ENCODE measurements at regions not wholly inside any gene's neighbourhood (a gene's known extent, or its start where the extent isn't known, plus 50 kb on each side); places are given as distances from the start of the nearest gene placed in this dataset.

DNA sequence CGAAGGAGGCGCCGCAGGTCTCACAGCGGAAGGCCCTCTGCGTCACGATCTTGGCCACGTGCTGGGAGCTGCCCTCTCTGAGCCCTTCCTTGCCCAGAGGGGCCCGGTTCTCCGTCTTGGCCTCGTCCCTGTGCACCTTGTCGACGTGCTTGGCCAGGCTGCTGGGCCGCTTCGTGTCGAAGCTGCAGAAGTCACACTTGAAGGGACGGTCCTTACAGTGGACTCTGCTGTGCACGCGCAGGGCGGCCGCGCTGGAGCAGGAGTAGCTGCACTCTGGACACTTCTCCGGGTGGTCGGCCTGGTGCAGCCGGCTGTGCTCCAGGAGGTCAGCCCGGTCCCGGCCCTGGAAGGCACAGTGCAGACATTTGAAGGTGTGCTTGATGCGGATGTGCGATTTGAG lies 106.9 kb downstream of the ZFP64 start:
- no peaks in the 10 kb centered on the region for H4K20me1 ChIP-seq (ENCODE audit: insufficient read depth)
- H3K27me3 ChIP-seq (ENCODE audit: insufficient read depth, low read depth, low read length), result no peaks in the 10 kb centered on the region
- H3K4me3 ChIP-seq (ENCODE audit: low read length), result no peak overlapping the region
- no peaks in the 10 kb centered on the region for H3K79me2 ChIP-seq (replicated peaks; ENCODE audit: insufficient read depth, low read length)
- no peaks in the 10 kb centered on the region for H3K9me2 ChIP-seq (ENCODE audit: insufficient read depth, low read length)
- no peak overlapping the region for H2AFZ ChIP-seq (ENCODE audit: low read depth, low read length)
- H3K36me3 ChIP-seq (ENCODE audit: insufficient read depth, low read length), result no peaks in the 10 kb centered on the region
- H3K9ac ChIP-seq (ENCODE audit: low read length), result no peak overlapping the region
- H3F3A ChIP-seq (ENCODE audit: insufficient read depth, low read length, poor library complexity, severe bottlenecking), result no peaks in the 10 kb centered on the region
- H3K9me3 ChIP-seq (ENCODE audit: low read length), result no peaks in the 10 kb centered on the region
- no peak overlapping the region for H3K27ac ChIP-seq (ENCODE audit: low read length)
- TF ChIP-seq, protein P1, sequence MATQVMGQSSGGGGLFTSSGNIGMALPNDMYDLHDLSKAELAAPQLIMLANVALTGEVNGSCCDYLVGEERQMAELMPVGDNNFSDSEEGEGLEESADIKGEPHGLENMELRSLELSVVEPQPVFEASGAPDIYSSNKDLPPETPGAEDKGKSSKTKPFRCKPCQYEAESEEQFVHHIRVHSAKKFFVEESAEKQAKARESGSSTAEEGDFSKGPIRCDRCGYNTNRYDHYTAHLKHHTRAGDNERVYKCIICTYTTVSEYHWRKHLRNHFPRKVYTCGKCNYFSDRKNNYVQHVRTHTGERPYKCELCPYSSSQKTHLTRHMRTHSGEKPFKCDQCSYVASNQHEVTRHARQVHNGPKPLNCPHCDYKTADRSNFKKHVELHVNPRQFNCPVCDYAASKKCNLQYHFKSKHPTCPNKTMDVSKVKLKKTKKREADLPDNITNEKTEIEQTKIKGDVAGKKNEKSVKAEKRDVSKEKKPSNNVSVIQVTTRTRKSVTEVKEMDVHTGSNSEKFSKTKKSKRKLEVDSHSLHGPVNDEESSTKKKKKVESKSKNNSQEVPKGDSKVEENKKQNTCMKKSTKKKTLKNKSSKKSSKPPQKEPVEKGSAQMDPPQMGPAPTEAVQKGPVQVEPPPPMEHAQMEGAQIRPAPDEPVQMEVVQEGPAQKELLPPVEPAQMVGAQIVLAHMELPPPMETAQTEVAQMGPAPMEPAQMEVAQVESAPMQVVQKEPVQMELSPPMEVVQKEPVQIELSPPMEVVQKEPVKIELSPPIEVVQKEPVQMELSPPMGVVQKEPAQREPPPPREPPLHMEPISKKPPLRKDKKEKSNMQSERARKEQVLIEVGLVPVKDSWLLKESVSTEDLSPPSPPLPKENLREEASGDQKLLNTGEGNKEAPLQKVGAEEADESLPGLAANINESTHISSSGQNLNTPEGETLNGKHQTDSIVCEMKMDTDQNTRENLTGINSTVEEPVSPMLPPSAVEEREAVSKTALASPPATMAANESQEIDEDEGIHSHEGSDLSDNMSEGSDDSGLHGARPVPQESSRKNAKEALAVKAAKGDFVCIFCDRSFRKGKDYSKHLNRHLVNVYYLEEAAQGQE (IDR thresholded peaks at IDR 0.05; ENCODE audit: borderline replicate concordance), result no peak
- TF ChIP-seq EZH2 (IDR thresholded peaks at IDR 0.05; ENCODE audit: borderline replicate concordance, insufficient read depth, low read length, poor library complexity, severe bottlenecking) (no peak), EP300 (conservative IDR thresholded peaks at IDR 0.05; ENCODE audit: poor library complexity, severe bottlenecking) (no peak), RAD21 (conservative IDR thresholded peaks at IDR 0.05) (no peak), TAF1 (IDR thresholded peaks at IDR 0.05; ENCODE audit: low read depth) (no peak), POLR2AphosphoS5 (IDR thresholded peaks at IDR 0.05) (no peak), MXI1 (conservative IDR thresholded peaks at IDR 0.05; ENCODE audit: poor library complexity, severe bottlenecking) (no peak), SMC3 (conservative IDR thresholded peaks at IDR 0.05; ENCODE audit: poor library complexity) (no peak)
- TF ChIP-seq, protein P2, sequence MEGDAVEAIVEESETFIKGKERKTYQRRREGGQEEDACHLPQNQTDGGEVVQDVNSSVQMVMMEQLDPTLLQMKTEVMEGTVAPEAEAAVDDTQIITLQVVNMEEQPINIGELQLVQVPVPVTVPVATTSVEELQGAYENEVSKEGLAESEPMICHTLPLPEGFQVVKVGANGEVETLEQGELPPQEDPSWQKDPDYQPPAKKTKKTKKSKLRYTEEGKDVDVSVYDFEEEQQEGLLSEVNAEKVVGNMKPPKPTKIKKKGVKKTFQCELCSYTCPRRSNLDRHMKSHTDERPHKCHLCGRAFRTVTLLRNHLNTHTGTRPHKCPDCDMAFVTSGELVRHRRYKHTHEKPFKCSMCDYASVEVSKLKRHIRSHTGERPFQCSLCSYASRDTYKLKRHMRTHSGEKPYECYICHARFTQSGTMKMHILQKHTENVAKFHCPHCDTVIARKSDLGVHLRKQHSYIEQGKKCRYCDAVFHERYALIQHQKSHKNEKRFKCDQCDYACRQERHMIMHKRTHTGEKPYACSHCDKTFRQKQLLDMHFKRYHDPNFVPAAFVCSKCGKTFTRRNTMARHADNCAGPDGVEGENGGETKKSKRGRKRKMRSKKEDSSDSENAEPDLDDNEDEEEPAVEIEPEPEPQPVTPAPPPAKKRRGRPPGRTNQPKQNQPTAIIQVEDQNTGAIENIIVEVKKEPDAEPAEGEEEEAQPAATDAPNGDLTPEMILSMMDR (IDR thresholded peaks at IDR 0.05; ENCODE audit: poor library complexity, severe bottlenecking), result no peak
- no peak overlapping the region for H3K4me2 ChIP-seq (ENCODE audit: low read length)

DNA sequence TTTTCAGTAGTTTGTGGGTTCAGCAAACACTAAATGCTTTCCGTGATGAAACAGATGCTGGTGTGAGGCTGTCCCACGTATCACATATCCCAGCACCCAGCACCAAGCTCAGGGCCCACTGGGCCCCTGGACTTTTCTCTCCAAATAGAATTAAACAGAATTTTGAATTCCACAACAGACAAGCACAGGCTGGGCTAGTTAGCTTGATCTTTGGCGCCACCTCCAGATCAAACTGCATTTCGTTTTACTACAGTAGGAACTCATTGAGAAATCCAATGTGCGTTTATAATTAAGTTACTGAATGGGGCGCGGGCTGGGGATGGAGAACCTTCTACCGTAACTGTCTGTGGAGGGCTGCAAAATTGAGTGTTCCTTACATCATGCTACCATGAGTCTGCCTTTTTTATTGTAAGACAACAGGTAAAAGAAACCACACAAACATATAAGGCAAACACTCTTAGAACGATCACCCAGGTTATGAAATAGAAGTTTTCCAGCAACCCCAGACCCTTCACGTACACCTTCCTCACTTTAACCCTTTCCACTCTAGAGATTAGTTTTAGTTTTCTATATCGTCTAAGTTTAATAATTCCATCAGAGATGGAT lies 107.8 kb downstream of the ZFP64 start:
- no peak overlapping the region for H3K4me3 ChIP-seq (ENCODE audit: low read length)
- H3K9me2 ChIP-seq (ENCODE audit: insufficient read depth, low read length), result no peaks in the 10 kb centered on the region
- no peaks in the 10 kb centered on the region for H3K36me3 ChIP-seq (ENCODE audit: insufficient read depth, low read length)
- H4K20me1 ChIP-seq (ENCODE audit: insufficient read depth), result no peaks in the 10 kb centered on the region
- H3K9me3 ChIP-seq (ENCODE audit: low read length), result no peaks in the 10 kb centered on the region
- no peak overlapping the region for H3K9ac ChIP-seq (ENCODE audit: low read length)
- no peak overlapping the region for H3K27ac ChIP-seq (ENCODE audit: low read length)
- no peaks in the 10 kb centered on the region for H3F3A ChIP-seq (ENCODE audit: insufficient read depth, low read length, poor library complexity, severe bottlenecking)
- no peaks in the 10 kb centered on the region for H3K79me2 ChIP-seq (replicated peaks; ENCODE audit: insufficient read depth, low read length)
- no peaks in the 10 kb centered on the region for H3K27me3 ChIP-seq (ENCODE audit: insufficient read depth, low read depth, low read length)
- TF ChIP-seq, protein P2 (IDR thresholded peaks at IDR 0.05; ENCODE audit: poor library complexity, severe bottlenecking), result peak; percentile 92
- TF ChIP-seq EP300 (conservative IDR thresholded peaks at IDR 0.05; ENCODE audit: poor library complexity, severe bottlenecking) (no peak), EZH2 (IDR thresholded peaks at IDR 0.05; ENCODE audit: borderline replicate concordance, insufficient read depth, low read length, poor library complexity, severe bottlenecking) (no peak), RAD21 (conservative IDR thresholded peaks at IDR 0.05) (peak; percentile 97), TAF1 (IDR thresholded peaks at IDR 0.05; ENCODE audit: low read depth) (no peak), SMC3 (conservative IDR thresholded peaks at IDR 0.05; ENCODE audit: poor library complexity) (peak; percentile 94), MXI1 (conservative IDR thresholded peaks at IDR 0.05; ENCODE audit: poor library complexity, severe bottlenecking) (no peak), POLR2AphosphoS5 (IDR thresholded peaks at IDR 0.05) (no peak)
- TF ChIP-seq, protein P1 (IDR thresholded peaks at IDR 0.05; ENCODE audit: borderline replicate concordance), result no peak
- H3K4me2 ChIP-seq (ENCODE audit: low read length), result no peak overlapping the region
- no peak overlapping the region for H2AFZ ChIP-seq (ENCODE audit: low read depth, low read length)

Data from neural cell (in vitro differentiated cells).